HG03565 (cell line): ENCODE measurements at regions not wholly inside any gene's neighbourhood (a gene's known extent, or its start where the extent isn't known, plus 50 kb on each side); places are given as distances from the start of the nearest gene placed in this dataset.
A peak's percentile ranks its signal among the peaks of the same experiment; 100 is the strongest.

Experiments used
- ATAC-seq: cut with Tn5 transposase; IDR thresholded peaks from one replicate; pipeline ENCODE4 v1.9.1; 2021; ENCODE audit warnings: mild to moderate bottlenecking, moderate library complexity; ENCODE audit not compliant: unreplicated experiment

DNA sequence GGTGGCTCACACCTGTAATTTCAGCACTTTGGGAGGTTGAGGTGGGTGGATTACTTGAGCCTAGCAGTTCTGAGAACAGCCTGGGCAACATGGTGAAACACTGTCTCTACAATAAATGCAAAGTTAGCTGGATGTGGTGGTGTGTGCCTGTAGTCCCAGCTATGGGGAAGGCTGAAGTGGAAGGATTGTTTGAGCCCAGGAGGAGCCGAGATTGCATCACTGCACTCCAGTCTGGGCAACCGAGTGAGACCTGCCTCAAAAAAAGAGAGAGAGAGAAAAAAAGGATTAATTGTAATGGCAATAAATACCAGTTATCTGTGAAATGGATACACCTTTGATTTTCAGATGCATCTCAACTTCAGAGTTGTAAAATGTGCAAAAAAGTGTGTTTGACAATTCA is 58.8 kb downstream of the SPRY1 start:
- ATAC-seq = no peak

GRCh38 chr4:123462007-123462406 is 65.4 kb downstream of the SPRY1 start:
- no peak for ATAC-seq

DNA sequence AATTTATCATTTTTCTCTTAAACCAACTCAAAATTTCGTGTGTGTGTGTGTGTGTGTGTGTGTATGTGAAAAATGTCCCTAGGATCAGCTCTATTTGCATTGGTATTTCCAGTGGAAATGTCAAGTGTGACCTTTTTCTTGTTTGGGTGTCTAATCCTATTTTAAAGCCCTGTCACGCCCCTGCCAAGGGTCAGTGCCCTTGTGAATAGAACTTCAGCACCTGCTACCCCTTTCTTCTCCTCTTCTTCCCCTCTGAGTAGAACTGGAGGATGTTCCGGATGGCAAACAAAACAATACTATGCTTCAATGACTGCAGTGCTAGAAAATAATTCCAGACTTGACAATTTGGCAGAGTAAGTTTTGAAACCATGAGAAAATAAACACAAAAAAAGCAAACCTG is 67.3 kb downstream of the SPRY1 start:
- no peak for ATAC-seq

- no peak for ATAC-seq
These were observed 68.8 kb downstream of the SPRY1 start for GRCh38 chr4:123465416-123465815.

GRCh38 chr4:123466080-123466785 is 69.6 kb downstream of the SPRY1 start:
- ATAC-seq = no peak

- no peak for ATAC-seq
These were observed 72.0 kb downstream of the SPRY1 start for GRCh38 chr4:123468479-123469031.

DNA sequence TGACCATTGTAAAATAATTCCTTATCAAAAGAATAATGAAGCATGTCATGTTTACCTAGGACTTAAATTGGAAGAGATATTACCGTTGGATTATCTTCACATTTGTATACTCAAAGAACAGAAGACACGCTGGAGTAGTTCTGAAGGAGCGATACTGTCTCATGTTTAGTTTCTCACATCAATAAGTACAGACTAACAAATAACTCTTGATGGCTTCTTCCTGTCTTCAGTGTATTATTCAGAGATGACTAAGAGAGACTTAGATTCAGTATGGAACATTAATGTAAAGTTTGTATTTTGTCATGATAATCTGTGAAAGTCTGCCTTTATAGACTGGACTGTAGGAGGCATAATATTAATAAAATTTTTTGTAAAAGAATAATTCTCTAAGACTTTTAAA is 72.7 kb downstream of the SPRY1 start:
- ATAC-seq = no peak

DNA sequence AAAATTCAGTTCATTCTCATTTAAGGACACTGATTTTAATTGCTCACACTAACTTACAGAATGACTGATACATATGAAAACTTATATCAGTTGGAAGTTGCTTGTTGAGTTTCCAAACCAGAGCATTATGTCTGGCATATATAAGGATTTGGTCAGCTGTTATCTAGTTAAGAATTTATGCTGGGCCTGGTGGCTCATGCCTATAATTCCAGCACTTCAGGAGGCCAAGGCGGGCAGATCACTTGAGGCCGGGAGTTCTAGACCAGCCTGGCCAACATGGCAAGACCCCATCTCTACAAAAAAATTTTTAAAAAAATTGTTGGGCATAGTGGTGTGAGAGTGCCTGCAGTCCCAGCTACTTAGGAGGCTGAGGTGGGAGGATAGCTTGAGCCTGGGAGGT is 73.1 kb downstream of the SPRY1 start:
- no peak for ATAC-seq

DNA sequence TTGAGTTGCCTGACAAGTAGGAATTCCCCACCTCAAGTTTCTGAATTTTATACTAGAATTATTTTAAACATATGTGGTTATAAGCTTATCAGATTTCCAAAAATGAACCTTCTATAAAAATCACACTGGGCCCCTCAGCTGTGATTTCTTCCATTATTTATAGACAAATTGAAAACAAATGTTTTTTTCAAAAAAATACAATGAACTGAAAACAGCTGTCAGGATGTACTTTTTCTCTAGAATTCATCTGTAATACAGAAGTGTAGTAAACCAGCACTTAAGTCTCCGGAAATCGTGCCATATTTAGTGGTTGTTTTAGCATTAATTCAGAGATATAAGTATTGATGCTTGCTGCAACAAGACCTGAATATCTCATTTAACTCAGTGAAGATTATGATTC is 74.0 kb downstream of the SPRY1 start:
- no peak for ATAC-seq

- no peak for ATAC-seq
These were observed 75.2 kb downstream of the SPRY1 start for GRCh38 chr4:123471655-123472369.

DNA sequence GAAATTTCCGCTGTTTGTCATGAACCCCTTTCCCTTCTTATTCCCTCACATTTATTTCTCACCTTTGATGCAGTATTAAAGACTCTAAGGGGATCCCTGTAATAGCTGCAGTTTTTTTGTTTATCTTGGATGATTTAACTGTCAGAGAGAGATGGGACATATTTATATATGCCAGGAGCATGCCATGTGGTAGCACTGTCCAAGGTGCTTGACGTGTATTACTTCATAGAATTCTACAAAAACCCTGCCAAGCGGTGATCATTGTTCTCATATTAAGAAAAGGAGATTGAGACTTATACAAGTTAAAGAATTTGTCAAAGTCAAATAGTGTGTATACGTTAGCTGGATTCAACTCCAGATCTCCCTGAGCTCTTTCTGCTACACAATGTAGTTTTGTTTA is 78.2 kb downstream of the SPRY1 start:
- ATAC-seq = no peak

DNA sequence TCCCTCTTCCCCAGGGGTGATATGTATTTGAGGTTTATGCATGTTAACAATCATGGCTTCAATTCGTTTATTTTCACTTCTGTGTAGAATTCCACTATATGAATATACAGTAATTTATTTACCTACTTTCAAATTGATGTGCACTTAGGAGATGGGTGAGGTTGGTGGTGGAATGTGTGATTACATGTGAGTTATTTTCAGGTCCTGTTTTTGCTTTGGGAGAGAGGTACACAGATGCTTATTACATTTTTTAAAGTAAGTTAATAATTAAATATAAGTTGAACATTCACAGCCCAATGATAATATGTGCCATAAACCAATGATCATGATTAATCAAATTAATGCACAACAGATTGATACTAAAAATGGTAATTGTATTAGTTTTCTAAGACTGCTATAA is 79.5 kb downstream of the SPRY1 start:
- ATAC-seq = no peak

GRCh38 chr4:123477711-123478209 is 81.2 kb downstream of the SPRY1 start:
- ATAC-seq = no peak

- no peak for ATAC-seq
These were observed 82.3 kb downstream of the SPRY1 start for GRCh38 chr4:123478859-123479345.

- no peak for ATAC-seq
These were observed 83.3 kb downstream of the SPRY1 start for GRCh38 chr4:123479944-123480343.

DNA sequence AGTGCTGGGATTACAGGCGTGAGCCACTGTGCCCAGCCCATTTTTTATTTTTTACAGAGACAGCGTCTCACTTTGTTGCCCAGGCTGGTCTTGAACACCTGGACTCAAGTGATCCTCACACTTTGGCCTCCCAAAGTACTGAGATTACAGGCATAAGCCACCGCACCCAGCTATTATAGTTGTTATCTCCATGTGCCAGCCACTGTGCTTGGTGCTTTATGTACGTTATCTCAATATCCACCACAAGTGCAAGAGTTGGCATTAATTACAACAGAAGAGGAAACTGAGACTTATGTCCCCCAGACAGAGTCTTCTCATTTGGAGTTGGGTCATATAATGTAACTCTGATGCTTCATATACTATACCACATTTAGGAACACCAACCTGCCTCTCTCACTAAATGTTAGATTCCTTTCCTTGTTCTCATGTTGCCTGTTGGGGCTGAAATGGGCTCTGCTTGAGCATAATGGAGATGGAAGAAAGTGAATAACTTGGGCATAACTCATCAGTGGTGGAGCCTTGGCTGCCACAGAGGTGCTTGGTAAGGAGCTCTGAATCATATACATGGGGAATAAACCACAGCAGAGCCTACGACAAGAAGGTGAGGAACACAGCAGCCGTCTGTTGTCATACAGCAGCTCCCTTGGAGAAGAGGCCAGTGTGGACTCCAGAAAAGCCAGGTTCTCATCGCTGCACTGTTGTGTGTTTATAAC is 84.3 kb downstream of the SPRY1 start:
- ATAC-seq = no peak

DNA sequence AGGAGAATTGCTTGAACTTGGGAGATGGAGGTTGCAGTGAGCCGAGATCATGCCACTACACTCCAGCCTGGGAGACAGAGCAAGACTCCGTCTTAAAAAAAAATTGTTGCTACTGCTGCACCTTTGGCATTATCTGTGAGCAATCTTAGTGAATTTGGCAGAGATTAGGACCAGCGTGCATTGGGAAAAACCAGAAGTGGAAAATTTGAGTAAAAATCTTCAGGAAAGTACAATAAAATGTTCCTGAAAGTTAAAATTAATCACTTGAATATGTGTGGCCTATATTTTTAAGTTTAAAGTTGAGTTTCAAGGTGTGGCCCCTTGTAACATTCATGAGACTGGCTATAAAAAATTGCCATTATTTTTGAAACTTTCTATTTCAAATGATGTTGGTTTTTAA is 85.1 kb downstream of the SPRY1 start:
- ATAC-seq = no peak

DNA sequence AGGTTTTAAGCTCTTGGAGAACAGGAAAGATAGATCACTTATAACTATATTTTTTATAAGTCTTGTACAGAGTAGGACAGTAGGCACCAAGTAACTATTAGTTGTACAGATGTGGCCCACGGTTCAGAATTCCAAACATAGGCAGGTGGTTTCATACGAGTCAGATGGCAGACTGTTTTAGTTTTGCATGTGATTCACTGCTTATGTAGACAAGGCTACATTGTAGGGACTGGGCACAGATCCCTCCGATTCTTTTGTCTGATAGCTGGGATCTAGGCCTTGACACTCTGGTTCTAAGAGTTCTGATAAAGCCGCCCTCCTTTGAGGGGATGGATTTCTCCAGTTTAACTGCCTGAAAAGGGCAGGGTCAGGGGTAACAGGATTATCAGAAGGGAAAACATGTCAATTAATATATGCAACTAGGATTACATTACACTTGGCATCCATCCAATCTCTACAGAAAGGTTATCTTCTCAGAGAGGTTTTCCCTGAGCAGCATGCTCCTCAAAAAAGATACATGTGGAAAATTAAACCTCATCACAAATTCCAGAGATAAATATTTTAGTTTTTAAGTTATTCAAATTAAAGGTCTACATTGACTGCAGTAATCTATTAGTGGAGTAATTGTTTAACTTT is 87.8 kb downstream of the SPRY1 start:
- no peak for ATAC-seq

DNA sequence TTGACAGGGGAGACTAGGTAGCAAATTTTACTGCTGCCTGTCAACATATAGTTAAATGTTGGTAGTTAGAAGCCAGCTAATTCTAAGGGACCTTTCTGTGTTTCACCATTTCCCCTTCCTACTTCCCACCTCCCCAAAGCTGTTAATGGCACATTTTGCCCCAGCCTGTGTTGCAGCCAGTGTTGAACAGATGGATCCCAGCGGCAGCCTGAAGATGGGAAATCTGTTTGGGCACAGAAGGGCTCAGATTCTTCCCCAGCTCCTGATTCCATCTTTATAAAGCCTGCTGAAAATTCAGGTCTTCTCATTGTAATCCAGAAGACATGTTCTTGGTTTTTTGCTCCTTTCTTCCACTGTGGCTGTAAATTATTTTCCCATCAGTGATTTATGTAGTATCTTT is 89.0 kb downstream of the SPRY1 start:
- no peak for ATAC-seq

DNA sequence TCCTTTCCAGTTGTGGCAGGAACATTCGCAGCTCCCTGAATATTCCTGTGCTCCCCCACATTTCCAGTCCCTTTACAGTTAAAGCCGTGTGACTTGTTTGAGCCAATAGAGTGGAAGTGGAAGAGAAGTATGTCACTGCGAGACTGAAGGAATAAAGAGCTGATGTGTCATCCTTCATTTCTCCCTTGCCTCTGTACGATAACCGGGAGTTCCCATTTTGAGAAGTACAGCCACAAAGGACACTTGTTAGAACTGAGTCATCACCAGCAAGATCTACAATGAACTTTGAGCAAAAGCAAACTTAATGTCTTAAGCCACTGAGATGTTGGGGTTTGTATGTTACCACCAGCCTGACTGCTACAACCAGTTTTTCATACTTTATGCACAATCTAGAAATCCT is 92.3 kb downstream of the SPRY1 start:
- peak; percentile 84 for ATAC-seq

DNA sequence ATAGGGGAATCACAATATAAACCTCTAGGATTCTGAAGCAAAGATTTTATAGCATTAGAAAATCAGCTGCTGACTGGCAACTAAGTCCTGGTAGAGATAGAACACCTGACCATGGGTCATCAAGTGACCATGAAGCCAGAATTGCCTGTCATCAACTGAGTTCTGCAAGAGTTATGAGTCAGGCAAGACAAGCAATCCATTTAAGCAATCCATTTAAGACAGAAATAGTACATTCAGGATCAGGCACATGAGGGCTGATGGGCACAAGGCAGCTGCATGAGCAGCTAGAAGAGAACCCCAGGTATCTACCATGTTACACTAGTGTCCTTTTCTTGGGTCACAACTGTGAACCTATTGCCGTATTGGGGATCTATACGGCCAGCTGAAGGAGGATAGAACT is 98.9 kb downstream of the SPRY1 start:
- no peak for ATAC-seq
